Loucy (cell line): ENCODE measurements at regions not wholly inside any gene's neighbourhood (a gene's known extent, or its start where the extent isn't known, plus 50 kb on each side); places are given as distances from the start of the nearest gene placed in this dataset.

Source experiments
- EZH2phosphoT487 ChIP-seq: fragments of 200-600 bp; IDR thresholded peaks from 2 replicates; pipeline ENCODE4 v1.6.1; 2018; ENCODE audit warnings: antibody characterized with exemption, mild to moderate bottlenecking, moderate library complexity, borderline replicate concordance
- TF ChIP-seq, protein P1 (sequence below): fragments of 200-600 bp; sonication (generic); conservative IDR thresholded peaks from 2 replicates; pipeline ENCODE4 v1.5.1; 2014; ENCODE audit warnings: mild to moderate bottlenecking, antibody characterized with exemption, low read length

DNA sequence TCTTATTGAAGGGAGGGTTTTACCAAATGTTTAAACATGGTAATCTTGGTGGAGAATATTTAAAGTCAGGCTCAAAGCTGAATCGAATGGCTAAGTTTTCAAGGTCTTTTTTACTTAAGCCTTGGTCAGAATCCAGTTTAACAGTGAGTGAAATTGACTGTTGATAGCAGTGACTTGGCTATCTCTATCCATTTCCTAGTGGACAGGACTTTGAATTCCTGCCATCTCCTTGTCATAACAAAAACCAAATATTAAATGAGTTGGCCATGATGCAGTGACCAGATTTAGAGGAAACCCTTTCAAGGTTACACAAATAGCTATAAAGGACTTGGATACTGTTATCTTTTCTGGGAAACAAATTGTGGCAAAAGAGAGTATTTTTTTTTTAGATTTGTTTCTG lies 92.0 kb downstream of the JRKL start:
- TF ChIP-seq, protein P1, sequence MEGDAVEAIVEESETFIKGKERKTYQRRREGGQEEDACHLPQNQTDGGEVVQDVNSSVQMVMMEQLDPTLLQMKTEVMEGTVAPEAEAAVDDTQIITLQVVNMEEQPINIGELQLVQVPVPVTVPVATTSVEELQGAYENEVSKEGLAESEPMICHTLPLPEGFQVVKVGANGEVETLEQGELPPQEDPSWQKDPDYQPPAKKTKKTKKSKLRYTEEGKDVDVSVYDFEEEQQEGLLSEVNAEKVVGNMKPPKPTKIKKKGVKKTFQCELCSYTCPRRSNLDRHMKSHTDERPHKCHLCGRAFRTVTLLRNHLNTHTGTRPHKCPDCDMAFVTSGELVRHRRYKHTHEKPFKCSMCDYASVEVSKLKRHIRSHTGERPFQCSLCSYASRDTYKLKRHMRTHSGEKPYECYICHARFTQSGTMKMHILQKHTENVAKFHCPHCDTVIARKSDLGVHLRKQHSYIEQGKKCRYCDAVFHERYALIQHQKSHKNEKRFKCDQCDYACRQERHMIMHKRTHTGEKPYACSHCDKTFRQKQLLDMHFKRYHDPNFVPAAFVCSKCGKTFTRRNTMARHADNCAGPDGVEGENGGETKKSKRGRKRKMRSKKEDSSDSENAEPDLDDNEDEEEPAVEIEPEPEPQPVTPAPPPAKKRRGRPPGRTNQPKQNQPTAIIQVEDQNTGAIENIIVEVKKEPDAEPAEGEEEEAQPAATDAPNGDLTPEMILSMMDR: no peak
- TF ChIP-seq EZH2phosphoT487: no peak
